GM19467 (cell line): ENCODE measurements at regions not wholly inside any gene's neighbourhood (a gene's known extent, or its start where the extent isn't known, plus 50 kb on each side); places are given as distances from the start of the nearest gene placed in this dataset.

Source experiments
- ATAC-seq: cut with Tn5 transposase; IDR thresholded peaks from one replicate; pipeline ENCODE4 v1.9.1; 2021; ENCODE audit warnings: mild to moderate bottlenecking, moderate library complexity; ENCODE audit not compliant: unreplicated experiment

DNA sequence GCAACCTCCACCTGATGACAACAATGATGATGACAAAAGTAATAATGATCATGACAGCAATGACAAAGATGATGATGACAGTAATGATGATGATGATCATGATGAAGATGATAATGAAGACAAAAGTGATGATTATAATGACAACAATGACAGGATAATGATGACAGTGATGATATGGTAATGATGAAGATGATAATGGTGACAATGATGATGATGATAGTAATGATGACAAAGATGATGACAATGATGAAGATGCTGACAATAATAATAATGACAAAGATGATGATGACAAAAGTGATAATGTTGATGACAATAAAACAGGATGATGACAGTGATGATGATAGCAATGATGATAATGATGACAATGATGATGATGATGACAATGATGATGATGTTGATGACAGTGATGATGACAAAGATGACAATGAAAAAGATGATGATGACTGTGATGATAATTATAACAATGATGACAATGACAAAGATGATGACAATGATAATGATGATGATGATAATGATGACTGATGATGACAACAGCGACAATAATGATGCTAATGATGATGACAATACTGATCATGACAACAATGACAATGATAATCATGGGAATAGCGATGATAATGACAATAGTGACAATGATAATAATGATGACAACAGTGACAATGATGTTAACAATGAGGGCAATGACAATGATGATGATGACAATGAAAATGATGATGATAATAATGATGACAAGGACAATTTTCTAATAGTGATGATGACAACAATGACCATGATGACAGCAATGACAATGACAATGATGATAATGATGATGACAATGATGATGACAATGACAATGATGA is 1106.5 kb upstream of the AUTS2 start:
- no peak for ATAC-seq

- ATAC-seq = no peak
Observed at GRCh38 chr7:68492359-68492690, 1106.0 kb upstream of the AUTS2 start.

DNA sequence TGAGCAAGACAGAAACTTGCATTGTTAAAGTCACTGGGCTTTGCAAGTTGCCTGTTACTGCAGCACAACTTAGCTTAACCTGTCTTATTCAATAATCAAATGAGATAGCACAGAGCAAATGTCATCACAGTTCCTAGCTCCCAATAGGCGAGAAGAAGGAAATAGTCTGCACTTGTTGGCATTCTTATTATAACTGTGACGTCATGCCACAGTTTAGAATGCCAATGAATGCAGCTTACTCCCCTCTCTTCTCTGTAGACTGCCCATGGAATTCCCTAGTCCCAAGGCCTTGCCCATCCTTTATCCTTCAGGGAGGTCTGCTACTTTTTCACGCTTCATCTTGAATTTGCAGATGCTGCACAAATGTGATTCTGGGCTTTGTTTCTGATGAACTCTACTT is 1094.9 kb upstream of the AUTS2 start:
- no peak for ATAC-seq

DNA sequence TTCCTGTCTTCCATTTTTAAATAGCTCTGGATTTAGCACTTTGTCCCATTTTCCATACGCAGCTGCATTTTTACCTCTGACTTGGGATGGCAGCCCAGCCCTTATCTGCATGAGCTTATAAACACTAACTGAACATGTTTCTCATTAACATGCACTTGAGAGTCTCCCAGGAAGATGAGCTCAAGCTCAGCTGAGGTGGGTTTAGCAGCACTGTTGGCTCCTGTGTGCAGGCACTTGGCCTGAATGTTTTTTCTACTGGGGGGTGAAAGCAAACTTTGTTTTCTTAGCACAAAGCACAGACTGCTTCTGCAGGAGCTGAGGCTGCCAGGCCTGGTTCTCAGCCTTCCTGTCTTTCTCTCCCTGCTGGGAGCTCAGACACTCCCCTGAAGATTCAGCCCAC is 1093.6 kb upstream of the AUTS2 start:
- ATAC-seq = no peak

- no peak for ATAC-seq
Observed at GRCh38 chr7:68505721-68506120, 1092.6 kb upstream of the AUTS2 start.

DNA sequence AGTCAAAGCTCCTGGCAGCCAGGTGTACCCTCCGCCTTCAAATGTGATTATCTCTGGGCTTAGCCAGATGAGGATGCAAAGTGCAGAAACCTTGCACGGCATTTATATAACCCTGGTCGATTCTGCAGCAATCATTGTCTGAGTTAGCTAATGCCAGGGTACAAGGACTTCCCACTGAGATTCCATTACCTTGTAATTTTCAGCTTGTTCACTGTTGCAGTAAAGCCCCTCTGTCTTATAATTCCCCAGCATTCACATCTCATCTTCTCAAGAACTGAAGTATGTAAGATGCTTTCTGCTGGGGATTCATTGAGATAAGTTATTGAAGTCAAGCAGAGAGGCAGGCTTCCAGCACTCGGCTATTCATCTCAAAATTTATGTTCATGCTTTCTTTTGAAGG is 1090.6 kb upstream of the AUTS2 start:
- ATAC-seq = no peak

DNA sequence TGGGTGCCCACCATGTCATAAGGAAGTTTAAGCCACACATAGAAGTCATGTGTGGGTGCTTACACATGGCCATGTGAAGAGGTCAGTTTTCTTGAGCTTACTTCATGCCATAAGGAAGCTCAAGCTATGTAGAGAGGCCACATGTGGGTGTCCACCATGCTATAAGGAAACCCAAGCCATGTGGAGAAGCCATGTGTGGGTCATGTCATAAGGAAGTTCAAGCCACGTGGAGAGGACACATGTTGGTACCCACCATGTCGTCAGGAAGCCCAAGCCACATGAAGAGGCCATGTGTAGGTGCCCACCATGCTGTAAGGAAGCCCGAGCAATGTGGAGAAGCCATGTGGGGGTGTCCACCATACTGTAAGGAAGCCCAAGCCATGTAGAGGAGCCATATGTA is 1089.2 kb upstream of the AUTS2 start:
- no peak for ATAC-seq

DNA sequence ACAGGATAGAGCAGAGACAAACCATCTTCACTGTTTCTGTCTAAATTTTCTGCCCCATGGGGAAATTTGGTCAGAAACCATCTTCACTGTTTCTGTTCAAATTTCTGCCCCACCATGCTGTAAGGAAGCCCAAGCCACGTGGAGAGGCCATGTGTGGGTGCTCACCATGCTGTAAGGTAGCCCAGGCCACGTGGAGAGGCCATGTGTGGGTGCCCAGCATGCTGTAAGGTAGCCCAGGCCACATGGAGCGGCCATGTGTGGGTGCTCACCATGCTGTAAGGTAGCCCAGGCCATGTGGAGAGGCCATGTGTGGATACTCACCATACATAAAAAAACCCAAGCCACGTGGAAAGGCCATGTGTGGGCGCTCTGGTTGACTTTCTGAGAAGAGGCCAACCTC is 1088.7 kb upstream of the AUTS2 start:
- no peak for ATAC-seq

DNA sequence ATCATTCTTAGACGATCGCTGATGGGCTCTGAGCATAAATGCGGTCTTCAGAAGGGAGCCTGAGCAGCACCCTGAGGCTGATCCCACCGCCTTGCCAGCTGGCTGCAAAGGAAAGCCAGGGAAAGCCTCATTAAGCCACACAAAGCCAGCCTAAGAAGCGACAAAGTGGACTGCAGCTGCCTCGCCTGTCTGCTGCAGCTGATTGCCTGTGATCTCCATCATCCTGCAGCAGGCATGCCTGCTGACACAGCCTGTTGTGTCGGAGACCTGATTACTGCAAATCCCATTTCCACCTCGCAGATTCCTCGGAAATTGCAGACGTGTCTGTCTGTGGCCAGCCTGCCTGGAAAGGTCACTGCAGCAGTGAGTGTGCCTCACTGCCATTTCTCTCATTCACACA is 1087.0 kb upstream of the AUTS2 start:
- no peak for ATAC-seq

DNA sequence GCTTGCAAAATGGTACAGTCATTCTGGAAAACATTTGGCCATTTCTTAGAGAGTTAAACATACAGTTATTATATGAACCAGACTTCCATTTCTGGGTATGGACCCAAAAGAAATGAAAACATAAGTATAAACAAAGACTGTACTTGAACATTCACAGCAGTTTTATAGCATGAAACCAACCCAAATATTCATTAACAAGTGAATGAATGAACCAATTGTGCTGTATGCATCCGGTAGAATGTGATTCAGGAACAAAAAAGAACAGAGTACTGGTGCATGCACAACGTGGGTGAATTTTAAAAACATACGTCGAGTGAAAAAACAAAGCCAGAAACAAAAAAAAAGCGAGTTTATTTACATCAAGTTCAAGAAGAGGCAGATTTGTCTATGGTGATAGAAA is 1085.8 kb upstream of the AUTS2 start:
- ATAC-seq = no peak

DNA sequence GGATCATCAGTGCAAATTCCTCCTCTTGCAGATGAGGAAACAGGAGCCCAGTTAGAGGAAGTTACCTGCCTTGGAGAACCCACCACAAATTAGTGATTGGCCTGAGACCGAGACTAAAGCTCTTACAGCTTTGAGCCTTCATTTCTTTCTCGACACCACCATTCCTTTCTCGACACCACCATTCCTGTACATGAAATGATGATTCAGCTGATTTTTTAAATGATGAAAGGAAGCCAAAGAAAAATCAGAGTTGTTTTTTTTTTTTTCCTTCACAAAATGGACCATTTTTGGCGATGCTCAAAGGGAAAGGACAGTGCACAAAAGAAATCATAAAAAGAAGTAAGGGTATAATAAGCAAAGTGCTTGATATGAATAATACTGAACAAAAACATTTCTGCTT is 1080.2 kb upstream of the AUTS2 start:
- ATAC-seq = no peak

GRCh38 chr7:68524126-68524525 is 1074.1 kb upstream of the AUTS2 start:
- ATAC-seq = no peak

DNA sequence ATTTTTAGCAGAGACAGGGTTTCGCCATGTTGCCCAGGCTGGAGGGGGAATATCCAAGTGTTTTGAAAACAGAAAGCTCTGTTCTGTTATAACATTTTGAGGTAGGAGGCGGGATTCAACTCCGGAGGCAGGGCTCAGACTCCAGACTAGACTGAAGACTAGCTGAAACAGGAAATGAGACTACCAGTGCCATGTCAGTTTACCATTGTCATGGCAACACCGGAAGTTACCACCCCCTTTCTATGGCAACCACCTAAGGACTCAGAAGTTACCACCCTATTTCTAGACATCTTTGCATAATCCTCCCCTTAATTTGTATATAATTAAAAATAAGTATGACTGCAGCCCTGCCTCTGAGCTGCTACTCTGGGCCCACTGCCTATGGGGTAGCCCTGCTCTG is 1069.1 kb upstream of the AUTS2 start:
- ATAC-seq = no peak

DNA sequence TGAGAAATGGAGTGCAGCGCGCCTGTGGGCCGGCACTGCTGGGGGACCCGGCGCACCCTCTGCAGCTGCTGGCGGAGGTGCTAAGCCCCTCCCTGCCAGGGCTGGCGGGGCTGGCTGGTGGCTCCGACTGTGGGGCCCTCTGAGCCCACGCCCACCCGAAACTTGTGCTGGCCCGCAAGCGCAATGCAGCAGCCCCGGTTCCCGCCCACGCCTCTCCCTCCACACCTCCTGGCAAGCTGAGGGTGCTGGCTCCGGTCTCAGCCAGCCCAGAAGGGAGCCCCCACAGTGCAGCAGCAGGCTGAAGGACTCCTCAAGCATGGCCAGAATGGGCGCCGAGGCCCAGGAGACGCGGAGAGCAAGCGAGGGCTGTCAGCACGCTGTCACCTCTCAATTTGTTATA is 1063.0 kb upstream of the AUTS2 start:
- no peak for ATAC-seq

- no peak for ATAC-seq
Observed at GRCh38 chr7:68537051-68537773, 1061.1 kb upstream of the AUTS2 start.

GRCh38 chr7:68537774-68538071 is 1060.6 kb upstream of the AUTS2 start:
- ATAC-seq = no peak

- no peak for ATAC-seq
Observed at GRCh38 chr7:68542831-68543230, 1055.4 kb upstream of the AUTS2 start.

DNA sequence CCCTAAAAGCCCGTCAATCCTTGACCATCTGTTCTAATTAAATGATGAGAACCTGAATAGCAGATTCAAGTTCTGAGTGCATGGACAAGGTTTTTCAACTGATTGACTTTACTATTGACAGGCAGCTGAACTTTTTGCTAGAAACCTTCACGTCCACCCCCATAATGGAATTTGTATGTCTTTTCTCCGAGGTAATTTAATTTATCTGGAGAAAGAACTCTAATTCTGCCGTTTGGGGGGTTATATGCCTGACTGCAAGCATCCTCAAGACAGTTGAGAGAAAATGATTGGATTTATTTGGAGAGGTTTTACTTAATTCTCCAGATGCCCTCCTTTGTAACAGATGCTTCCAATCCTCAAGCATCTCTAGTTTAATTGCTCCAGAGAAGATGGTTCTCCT is 1053.4 kb upstream of the AUTS2 start:
- ATAC-seq = no peak

- no peak for ATAC-seq
Observed at GRCh38 chr7:68547181-68547580, 1051.1 kb upstream of the AUTS2 start.

DNA sequence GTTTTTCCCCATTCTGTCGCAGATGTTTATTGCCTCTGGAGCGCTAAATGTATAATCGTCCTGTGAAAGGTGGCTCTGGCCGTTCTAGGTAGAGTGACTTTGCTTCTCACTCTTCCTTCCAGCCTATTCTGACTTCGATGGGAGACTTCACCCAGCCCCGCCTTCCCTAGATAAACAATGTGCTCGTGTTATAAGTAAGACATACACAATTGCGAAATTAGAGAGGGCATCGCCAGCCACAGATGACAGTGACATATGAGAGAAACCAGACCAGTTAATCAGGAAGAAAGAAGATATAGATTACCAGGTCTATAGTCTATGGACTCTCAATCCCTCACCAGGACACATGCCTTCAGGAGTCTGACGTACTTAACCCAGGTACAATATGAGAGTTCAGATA is 1050.5 kb upstream of the AUTS2 start:
- no peak for ATAC-seq

GRCh38 chr7:68550027-68550426 is 1048.2 kb upstream of the AUTS2 start:
- ATAC-seq = no peak

DNA sequence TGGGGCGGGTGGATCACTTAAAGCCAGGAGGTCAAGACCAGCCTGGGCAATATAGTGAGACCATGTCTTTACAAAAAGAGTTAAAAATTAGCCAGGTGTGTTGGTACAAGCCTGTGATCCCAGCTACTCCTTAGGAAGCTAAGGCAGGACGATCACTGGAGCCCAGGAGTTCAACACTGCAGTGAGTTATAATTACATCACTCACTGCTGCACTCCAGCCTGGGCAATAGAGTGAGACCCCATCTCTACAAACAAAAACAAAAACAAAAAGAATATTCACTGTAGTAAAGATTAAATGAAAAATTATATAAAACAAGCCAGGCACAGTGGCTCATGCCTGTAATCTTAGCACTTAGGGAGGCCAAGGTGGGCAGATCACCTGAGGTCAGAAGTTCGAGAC is 1047.6 kb upstream of the AUTS2 start:
- ATAC-seq = no peak

- ATAC-seq = no peak
Observed at GRCh38 chr7:68556537-68556936, 1041.7 kb upstream of the AUTS2 start.
